Type B pancreatic cell (in vitro differentiated cells): ENCODE measurements at regions not wholly inside any gene's neighbourhood (a gene's known extent, or its start where the extent isn't known, plus 50 kb on each side); places are given as distances from the start of the nearest gene placed in this dataset.

Experiments
- DNase-seq: peaks from one replicate; pipeline ENCODE4 v3.0.0; 2021; ENCODE audit warnings: mixed read lengths; ENCODE audit not compliant: unreplicated experiment; ENCODE audit errors: extremely low spot score
- H3K27ac Mint-ChIP-seq: 2 replicates; pipeline ENCODE4 v1.8.0; 2021; ENCODE audit warnings: mild to moderate bottlenecking, mixed read lengths
- H3K27me3 Mint-ChIP-seq: 2 replicates; pipeline ENCODE4 v1.8.0; 2021; ENCODE audit warnings: mixed read lengths
- H3K36me3 Mint-ChIP-seq: 2 replicates; pipeline ENCODE4 v1.8.0; 2021; ENCODE audit warnings: mixed read lengths
- H3K4me1 Mint-ChIP-seq: one replicate; pipeline ENCODE4 v1.8.0; 2021; ENCODE audit warnings: mixed read lengths; ENCODE audit not compliant: unreplicated experiment
- H3K4me3 Mint-ChIP-seq: 2 replicates; pipeline ENCODE4 v1.8.0; 2021; ENCODE audit warnings: mild to moderate bottlenecking, mixed read lengths
- H3K9me3 Mint-ChIP-seq: 2 replicates; pipeline ENCODE4 v1.8.0; 2021; ENCODE audit warnings: mixed read lengths
- CTCF ChIP-seq: fragments of 200-600 bp; sonication (generic); conservative IDR thresholded peaks from 2 replicates; pipeline ENCODE4 v1.5.0; 2021; ENCODE audit warnings: antibody characterized with exemption, mild to moderate bottlenecking

DNA sequence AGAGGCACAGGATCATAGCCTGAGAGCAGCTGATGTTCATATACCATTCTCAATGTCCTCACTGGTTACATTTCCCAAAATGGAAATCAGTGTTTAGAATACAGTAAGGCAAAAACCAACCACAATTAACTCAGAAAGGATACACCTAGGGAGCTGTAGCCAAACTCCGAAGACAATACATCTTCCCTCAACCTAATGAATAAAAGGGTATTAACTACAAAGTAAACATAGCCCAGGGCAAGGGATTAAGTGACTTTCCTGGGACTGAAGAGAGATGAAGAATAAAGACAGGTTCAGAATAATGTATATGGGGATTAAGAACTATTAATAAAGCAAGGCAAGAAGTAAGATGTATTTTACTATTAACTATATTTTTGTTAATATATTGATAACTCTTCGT is 79.5 kb downstream of the RPS29 start:
- H3K27ac Mint-ChIP-seq, result peak overlapping the region; percentile 70
- TF ChIP-seq CTCF, result no peak
- peaks cover 7% of the 10 kb centered on the region for H3K4me1 Mint-ChIP-seq
- peaks cover 3% of the 10 kb centered on the region for H3K27me3 Mint-ChIP-seq
- DNase-seq, result no peak
- no peak overlapping the region for H3K4me3 Mint-ChIP-seq
- no peaks in the 10 kb centered on the region for H3K9me3 Mint-ChIP-seq
- no peaks in the 10 kb centered on the region for H3K36me3 Mint-ChIP-seq

DNA sequence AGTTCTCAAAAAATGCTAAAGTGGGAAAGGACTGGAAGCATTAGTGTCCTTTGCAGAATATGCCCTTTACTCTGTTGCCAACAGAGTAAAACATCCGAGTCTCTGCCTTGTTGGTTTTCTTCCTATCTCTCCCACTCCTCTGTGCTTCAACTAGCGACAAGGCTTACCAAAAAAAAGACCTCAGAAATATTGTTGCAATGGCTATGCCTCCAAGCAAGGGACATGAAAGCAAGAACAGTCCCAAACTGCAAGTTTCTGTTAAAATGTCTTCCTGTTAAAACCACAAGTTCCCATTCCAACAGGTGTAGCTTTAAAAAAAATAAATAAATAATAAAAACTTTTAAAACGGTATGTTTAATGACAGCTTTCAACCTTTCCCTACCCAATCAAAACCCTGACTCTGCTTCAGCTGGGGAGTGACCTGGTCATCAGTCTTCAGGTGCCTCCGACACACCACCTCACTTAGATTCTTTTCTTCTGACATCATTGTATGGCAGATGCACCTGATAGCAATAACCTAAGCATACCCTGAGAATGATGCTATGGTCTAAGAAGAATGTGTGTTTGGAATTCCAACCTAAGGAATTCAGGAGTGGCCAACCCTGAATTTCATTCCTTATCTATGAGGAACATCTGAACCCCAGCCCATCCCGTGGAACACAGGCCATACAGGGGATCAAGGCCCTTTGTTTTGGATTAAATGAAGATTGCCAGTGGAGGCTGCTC is 81.0 kb downstream of the RPS29 start:
- peak overlapping the region; percentile 93 for H3K27ac Mint-ChIP-seq
- TF ChIP-seq CTCF, result no peak
- peaks cover 7% of the 10 kb centered on the region for H3K4me1 Mint-ChIP-seq
- H3K36me3 Mint-ChIP-seq, result no peaks in the 10 kb centered on the region
- H3K9me3 Mint-ChIP-seq, result no peaks in the 10 kb centered on the region
- H3K4me3 Mint-ChIP-seq, result peak overlapping the region; percentile 56
- no peak for DNase-seq
- H3K27me3 Mint-ChIP-seq, result peaks cover 3% of the 10 kb centered on the region

- Mint-ChIP-seq H3K4me1 (peaks cover 4% of the 10 kb centered on the region), H3K27me3 (peaks cover 9% of the 10 kb centered on the region), H3K27ac (no peak overlapping the region), H3K4me3 (no peak overlapping the region), H3K36me3 (no peaks in the 10 kb centered on the region), H3K9me3 (no peaks in the 10 kb centered on the region)
- DNase-seq, result no peak
- peak; percentile 94 for TF ChIP-seq CTCF
Observed at GRCh38 chr14:49497725-49498348, 88.3 kb downstream of the RPS29 start.

- H3K36me3 Mint-ChIP-seq, result no peaks in the 10 kb centered on the region
Observed at GRCh38 chr14:49497267-49497666, 88.9 kb downstream of the RPS29 start.

DNA sequence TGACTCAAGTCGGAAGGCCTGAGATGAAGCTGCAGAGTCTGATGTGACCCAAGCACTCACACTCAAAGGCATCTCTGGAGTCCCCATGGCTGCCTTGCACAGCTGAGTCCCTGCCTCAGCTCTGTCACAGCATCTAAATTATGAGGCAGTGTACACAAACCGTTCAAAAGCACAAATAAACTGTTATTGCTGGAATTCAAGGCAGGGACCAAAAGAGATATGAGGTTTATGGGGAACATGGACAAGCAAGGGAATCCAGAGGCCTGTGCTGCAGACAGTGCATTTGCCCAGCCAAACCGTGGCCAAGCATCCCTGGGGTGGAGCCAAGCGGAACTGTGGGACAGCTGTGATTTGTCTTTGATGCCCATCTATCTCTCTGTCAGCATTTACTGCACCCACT is 91.3 kb downstream of the RPS29 start:
- Mint-ChIP-seq H3K36me3 (no peaks in the 10 kb centered on the region), H3K4me3 (no peak overlapping the region), H3K27ac (no peak overlapping the region), H3K4me1 (peaks cover 4% of the 10 kb centered on the region), H3K27me3 (peaks cover 14% of the 10 kb centered on the region), H3K9me3 (no peaks in the 10 kb centered on the region)
- no peak for TF ChIP-seq CTCF
- DNase-seq, result no peak

More at GRCh38 chr14:49497267-49497666, 88.9 kb downstream of the RPS29 start:
- no peak for TF ChIP-seq CTCF
- H3K9me3 Mint-ChIP-seq, result no peaks in the 10 kb centered on the region
- H3K27me3 Mint-ChIP-seq, result peaks cover 9% of the 10 kb centered on the region
- H3K4me3 Mint-ChIP-seq, result no peak overlapping the region
- no peak overlapping the region for H3K27ac Mint-ChIP-seq
- no peak for DNase-seq
- H3K4me1 Mint-ChIP-seq, result peaks cover 4% of the 10 kb centered on the region
